Upper lobe of right lung (tissue), 1 donor: ENCODE measurements at regions not wholly inside any gene's neighbourhood (a gene's known extent, or its start where the extent isn't known, plus 50 kb on each side); places are given as distances from the start of the nearest gene placed in this dataset.
"Not testable (repeated sequence)": the region's sequence is repeated elsewhere in the genome, so short reads cannot be mapped to it uniquely, and the experiment has no call there.

ENCODE experiments used
- ATAC-seq: fragments of 200-7000 bp; cut with Tn5 transposase; one replicate; pipeline ENCODE4 v1.9.1; 2020; ENCODE audit warnings: mild to moderate bottlenecking, moderate library complexity
- DNase-seq: peaks from one replicate; pipeline ENCODE4 v3.0.0-alpha.2; 2020
- H3K27ac ChIP-seq: fragments of 200-600 bp; one replicate; pipeline ENCODE4 v1.8.0; 2022
- H3K27me3 ChIP-seq: fragments of 200-600 bp; one replicate; pipeline ENCODE4 v1.8.0; 2022; ENCODE audit warnings: mild to moderate bottlenecking
- H3K36me3 ChIP-seq: fragments of 200-600 bp; one replicate; pipeline ENCODE4 v1.8.0; 2022
- H3K4me1 ChIP-seq: fragments of 200-600 bp; one replicate; pipeline ENCODE4 v1.8.0; 2022
- H3K4me3 ChIP-seq: fragments of 200-600 bp; one replicate; pipeline ENCODE4 v1.8.0; 2022; ENCODE audit warnings: mild to moderate bottlenecking
- H3K9me3 ChIP-seq: fragments of 200-600 bp; one replicate; pipeline ENCODE4 v1.8.0; 2022
- intact Hi-C: fragments of 100-400 bp; cut with DNase I; formaldehyde crosslinking; loops from one replicate; pipeline ENCODE4 v1.11.0; 2022
- TF ChIP-seq, protein P1 (sequence below): fragments of 200-600 bp; IDR thresholded peaks from one replicate; pipeline ENCODE4 v1.8.0; 2022; ENCODE audit warnings: antibody characterized with exemption
- donor health status: DM: no; HTN: yes; CAD: no; lungs with severe emphysema.

DNA sequence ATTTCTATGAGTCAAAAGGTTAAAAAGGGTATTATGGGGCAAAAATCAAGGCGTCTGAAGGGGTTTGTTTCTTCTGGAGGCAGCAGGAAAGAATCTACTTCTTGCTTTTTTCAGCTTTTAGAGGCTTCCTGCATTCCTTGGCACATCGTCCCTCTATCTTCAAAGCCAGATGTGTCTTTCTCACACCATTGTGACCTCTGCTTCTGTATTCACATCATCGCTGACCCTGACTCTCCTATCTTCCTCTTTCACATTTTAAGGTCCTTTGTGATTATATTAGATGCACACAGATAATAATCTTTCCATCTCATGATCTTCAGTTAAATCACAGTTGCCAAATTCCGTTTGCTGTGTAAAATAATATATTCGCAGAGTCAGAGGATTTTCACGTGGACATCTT lies 112.7 kb downstream of the PPP4R3C start:
- ATAC-seq: no peak

DNA sequence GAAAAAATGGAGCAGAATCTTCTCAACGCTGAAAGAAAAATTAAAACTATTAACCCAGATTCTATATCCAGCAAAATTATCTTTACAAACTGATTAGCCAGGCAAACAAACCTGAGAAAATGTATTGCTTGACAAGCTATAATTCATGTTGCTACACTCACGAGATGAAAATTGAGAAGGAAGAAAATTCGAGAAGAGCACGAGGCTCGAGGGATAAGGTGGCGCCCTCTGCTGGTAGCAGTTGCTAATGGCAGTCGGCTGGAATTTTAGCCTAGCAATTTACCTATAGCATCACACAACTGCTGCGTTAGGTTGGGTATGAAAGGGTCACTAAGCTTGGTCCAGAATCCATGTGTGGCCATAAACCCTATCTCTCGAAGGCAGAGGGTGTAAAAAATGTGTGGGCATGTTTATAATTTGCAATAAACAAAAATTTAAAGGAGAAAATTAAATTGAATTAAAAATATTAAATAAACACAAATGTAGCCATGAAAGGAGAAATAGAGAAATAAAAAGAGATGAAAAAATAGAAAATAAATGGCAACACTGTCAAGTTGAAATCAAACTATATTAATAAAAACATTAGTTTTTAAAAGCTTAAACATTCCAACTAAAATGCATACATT lies 126.6 kb downstream of the PPP4R3C start:
- no peaks in the 10 kb centered on the region for H3K9me3 ChIP-seq
- H3K4me1 ChIP-seq: no peaks in the 10 kb centered on the region
- intact Hi-C loops: no loop called here
- no peaks in the 10 kb centered on the region for H3K27me3 ChIP-seq
- H3K27ac ChIP-seq: no peak overlapping the region
- DNase-seq: no peak
- no peak overlapping the region for H3K4me3 ChIP-seq
- peak; percentile 44 for ATAC-seq
- H3K36me3 ChIP-seq: no peaks in the 10 kb centered on the region
- TF ChIP-seq, protein P1, sequence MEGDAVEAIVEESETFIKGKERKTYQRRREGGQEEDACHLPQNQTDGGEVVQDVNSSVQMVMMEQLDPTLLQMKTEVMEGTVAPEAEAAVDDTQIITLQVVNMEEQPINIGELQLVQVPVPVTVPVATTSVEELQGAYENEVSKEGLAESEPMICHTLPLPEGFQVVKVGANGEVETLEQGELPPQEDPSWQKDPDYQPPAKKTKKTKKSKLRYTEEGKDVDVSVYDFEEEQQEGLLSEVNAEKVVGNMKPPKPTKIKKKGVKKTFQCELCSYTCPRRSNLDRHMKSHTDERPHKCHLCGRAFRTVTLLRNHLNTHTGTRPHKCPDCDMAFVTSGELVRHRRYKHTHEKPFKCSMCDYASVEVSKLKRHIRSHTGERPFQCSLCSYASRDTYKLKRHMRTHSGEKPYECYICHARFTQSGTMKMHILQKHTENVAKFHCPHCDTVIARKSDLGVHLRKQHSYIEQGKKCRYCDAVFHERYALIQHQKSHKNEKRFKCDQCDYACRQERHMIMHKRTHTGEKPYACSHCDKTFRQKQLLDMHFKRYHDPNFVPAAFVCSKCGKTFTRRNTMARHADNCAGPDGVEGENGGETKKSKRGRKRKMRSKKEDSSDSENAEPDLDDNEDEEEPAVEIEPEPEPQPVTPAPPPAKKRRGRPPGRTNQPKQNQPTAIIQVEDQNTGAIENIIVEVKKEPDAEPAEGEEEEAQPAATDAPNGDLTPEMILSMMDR: peak; percentile 67

More for the DNA sequence above, 112.7 kb downstream of the PPP4R3C start:
- no peaks in the 10 kb centered on the region for H3K9me3 ChIP-seq
- H3K4me1 ChIP-seq: no peaks in the 10 kb centered on the region
- no peak for DNase-seq
- no peak overlapping the region for H3K4me3 ChIP-seq
- H3K27me3 ChIP-seq: no peaks in the 10 kb centered on the region
- TF ChIP-seq, protein P1: no peak
- no peaks in the 10 kb centered on the region for H3K36me3 ChIP-seq
- H3K27ac ChIP-seq: no peak overlapping the region
- intact Hi-C loops: no loop called here

DNA sequence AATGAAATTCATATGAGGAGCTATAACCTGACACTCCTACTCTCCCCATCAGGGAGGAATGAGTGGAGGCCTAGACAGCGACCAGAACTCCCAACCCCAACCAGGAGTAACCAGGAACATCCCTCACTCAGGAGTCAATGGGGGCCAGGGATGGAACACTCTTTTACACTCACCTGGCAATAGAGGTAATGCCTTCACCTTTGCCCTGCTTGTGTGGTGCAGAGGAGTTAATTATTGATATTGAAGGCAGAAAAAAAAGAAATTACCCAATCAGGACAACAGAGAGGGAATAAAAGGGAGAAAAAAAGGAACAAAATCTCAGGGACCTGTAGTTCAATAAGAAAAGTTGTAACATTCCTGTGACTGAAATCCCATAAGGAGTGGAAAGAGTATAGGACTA lies 141.5 kb downstream of the PPP4R3C start:
- Histone ChIP-seq H3K27ac (no peak overlapping the region), H3K4me1 (no peaks in the 10 kb centered on the region), H3K4me3 (no peak overlapping the region), H3K27me3 (no peaks in the 10 kb centered on the region), H3K9me3 (no peaks in the 10 kb centered on the region), H3K36me3 (no peaks in the 10 kb centered on the region)
- ATAC-seq (no peak), DNase-seq (no peak)
- TF ChIP-seq, protein P1: no peak
- intact Hi-C loops: no loop called here

DNA sequence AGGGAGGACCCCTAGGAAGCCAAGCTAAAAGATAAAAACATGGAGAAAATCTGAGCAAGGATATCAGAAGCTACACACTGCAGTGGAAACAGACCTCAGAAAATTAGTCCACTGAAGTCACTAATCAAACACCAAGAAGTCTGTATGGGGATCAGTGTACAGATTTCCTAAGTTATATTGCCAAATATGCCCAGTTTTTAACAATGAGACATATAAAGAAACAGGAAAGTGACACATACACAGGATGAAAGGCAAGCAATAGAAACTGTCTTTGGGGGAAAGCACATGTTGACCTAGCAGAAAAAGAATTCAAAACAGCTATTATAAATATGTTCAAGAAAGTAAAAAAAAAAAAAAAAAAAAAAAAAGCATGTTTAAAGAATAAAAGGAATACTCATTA lies 153.7 kb downstream of the PPP4R3C start:
- H3K4me3 ChIP-seq: no peak overlapping the region
- no peak for DNase-seq
- intact Hi-C loops: no loop called here
- ATAC-seq: no peak
- no peaks in the 10 kb centered on the region for H3K36me3 ChIP-seq
- no peaks in the 10 kb centered on the region for H3K9me3 ChIP-seq
- TF ChIP-seq, protein P1: no peak
- no peaks in the 10 kb centered on the region for H3K4me1 ChIP-seq
- H3K27me3 ChIP-seq: no peaks in the 10 kb centered on the region
- H3K27ac ChIP-seq: no peak overlapping the region

DNA sequence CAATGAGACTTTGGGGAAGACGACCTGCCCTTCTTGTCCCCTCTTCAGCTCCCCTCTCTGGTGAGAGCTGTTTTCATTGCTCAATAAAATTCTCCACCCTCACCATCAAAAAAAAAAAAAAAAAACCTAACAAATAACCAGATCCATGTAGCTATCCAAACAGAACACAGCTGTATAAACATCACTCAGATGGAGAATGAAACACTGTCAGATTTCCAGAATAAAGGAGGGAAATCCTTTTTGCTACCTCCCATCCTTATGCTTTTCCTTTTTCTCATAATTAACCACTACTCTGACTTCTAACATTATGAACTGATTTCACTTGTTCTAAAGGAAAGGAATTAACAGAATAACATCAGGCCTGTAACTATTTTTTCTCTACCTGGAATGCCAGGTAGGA lies 155.6 kb downstream of the PPP4R3C start:
- Histone ChIP-seq H3K27me3 (no peaks in the 10 kb centered on the region), H3K4me3 (no peak overlapping the region), H3K9me3 (no peaks in the 10 kb centered on the region), H3K4me1 (no peaks in the 10 kb centered on the region), H3K36me3 (no peaks in the 10 kb centered on the region), H3K27ac (no peak overlapping the region)
- DNase-seq (no peak), ATAC-seq (no peak)
- TF ChIP-seq, protein P1: no peak
- intact Hi-C loops: no loop called here

DNA sequence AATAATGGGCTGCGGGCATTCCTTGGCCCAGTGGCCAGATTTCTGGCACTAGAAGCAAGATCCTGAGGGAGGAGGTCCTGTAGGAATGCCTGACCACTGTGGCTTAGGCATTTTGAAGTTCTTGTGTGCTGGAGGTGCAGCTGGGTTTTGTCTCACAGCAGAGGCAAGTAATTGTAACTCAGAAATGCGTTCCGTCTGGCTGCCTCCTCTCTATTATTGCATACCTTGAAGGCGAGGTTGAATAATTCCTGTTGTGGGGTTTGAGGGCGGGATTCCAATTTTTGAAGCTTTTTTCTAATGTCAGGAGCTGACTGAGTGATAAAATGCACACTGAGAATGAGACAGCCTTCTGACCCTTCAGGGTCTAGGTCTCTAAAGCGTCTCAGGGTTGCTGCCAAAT lies 170.6 kb downstream of the PPP4R3C start:
- DNase-seq, H3K4me3 ChIP-seq, H3K27me3 ChIP-seq, H3K36me3 ChIP-seq, H3K27ac ChIP-seq, H3K9me3 ChIP-seq, intact Hi-C loops, ATAC-seq, H3K4me1 ChIP-seq: not testable (repeated sequence)
